ENCODE measurements at regions not wholly inside any gene's neighbourhood (a gene's known extent, or its start where the extent isn't known, plus 50 kb on each side); places are given as distances from the start of the nearest gene placed in this dataset.
"Not testable (repeated sequence)": the region's sequence is repeated elsewhere in the genome, so short reads cannot be mapped to it uniquely, and the experiment has no call there.

DNA sequence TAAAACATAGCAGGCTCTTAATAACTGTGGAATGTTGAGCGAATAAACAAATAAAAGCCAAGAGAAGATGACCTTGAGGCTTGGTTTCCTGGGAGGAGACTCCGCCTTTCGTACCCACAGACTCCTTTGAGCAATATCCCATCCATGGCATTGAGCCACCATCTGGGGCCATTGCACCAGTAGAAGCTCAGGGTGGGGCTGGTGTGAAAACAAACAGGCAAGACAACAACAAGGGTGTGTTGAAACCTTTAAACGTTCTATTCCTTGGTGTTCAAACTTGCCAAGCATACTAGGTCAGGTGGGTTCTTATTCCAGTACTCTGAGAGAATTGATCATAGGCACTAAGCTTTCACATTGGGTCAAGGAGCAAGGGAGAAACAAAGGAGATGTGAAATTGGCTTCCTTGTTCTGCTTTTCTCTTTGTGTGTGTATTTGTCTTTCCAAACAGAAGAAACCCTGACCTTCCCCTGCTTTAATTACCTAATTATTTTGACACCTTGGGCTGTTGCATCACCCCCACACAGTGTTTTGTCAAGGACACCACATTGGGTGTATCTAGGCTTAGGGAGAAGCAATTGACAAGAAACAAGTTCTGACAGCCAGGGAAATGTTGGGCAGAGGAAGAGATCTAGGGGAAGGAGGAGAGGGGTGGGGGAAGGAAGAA lies 105.1 kb upstream of the BCL6 start:
- no peak for DNase-seq (ENCODE audit: low read depth)

GRCh38 chr3:187852842-187853730 lies 107.8 kb upstream of the BCL6 start:
- no peak for DNase-seq (ENCODE audit: low read depth)

- no peak for DNase-seq (ENCODE audit: low read depth)
Measured at GRCh38 chr3:187855131-187855530, 109.9 kb upstream of the BCL6 start.

GRCh38 chr3:187856555-187856954 lies 111.3 kb upstream of the BCL6 start:
- no peak for DNase-seq (ENCODE audit: low read depth)

- DNase-seq (ENCODE audit: low read depth): no peak
Measured at GRCh38 chr3:187858041-187858440, 112.8 kb upstream of the BCL6 start.

DNA sequence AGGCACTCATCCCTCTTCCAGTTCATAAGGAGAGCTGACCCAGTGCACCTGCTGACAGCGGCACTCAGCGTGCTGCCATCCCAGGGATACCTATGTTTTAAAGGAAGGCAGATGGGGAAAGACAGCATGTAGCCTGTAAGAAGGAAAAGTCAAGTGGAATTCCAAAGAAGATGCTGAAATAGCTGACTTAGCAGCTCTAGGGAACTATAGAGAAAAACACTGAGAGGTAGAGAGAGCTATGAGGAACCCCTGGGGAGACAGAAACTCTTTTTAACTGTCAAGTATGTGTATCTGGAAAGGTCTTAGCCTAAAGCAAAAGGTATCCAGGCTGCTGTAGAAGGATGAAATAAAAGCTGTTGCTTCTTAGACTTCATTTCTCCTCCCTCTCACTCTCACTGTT lies 113.4 kb upstream of the BCL6 start:
- DNase-seq (ENCODE audit: low read depth): no peak

- DNase-seq (ENCODE audit: low read depth): not testable (repeated sequence)
Measured at GRCh38 chr3:187862701-187863277, 117.5 kb upstream of the BCL6 start.

GRCh38 chr3:187870360-187871203 lies 125.3 kb upstream of the BCL6 start:
- no peak for DNase-seq (ENCODE audit: low read depth)

- no peak for DNase-seq (ENCODE audit: low read depth)
Measured at GRCh38 chr3:187871204-187871591, 125.9 kb upstream of the BCL6 start.

DNA sequence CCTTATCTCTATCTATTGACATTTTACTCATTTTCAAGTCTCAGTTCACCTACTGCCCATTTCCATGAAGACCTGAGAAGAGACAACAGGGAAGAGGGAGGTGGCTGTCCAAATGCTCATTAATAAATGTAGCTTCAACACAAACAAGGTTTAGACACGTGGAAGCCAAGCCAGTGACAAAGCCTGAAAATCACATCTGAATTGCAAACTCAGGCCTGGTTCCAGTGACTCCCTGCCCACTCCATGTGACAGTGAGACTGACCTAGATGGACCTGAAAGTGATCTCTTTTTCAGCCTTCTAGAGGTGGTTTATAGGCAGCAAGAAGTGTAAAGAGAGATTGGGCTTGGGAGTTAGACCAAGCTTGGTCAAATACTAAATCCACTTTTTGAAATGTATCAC lies 126.6 kb upstream of the BCL6 start:
- DNase-seq (ENCODE audit: low read depth): no peak

DNA sequence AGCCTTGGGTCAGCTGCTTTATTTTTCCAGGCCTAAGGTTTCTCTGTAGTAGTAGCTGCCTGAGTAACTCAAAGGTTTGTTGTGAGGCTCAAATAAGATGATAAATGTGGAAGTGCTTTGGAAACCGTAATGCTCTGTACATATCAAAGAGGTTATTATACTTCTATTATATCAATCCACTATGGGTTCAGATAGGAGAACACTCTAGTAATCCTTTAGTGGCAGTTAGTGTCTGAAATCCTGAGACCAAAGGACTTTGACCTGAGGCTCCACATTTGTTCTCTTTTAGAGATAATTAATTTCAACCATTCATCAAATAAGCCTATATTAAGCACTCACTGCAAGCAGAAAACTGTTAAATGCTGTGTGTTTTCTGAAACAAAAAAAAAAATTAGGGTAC lies 128.6 kb upstream of the BCL6 start:
- no peak for DNase-seq (ENCODE audit: low read depth)

DNA sequence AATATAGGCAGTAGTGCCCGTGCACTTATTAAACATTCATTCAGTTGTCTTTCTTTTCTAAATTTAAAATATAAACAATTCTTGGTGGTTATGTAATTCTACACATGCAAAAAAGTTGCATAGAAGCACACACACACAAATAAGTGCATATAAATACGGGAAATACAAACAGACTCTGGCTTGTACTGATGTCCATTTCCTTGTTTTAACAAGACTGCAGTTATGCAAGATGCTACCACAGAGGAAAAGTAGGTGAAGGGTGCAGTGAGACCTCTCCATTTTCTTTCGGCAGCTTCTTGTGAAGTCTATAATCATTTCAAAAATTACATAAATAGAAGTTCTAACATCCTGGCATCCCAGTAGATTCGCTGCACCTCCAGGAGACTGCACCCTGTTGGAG lies 130.6 kb upstream of the BCL6 start:
- DNase-seq (ENCODE audit: low read depth): no peak

DNA sequence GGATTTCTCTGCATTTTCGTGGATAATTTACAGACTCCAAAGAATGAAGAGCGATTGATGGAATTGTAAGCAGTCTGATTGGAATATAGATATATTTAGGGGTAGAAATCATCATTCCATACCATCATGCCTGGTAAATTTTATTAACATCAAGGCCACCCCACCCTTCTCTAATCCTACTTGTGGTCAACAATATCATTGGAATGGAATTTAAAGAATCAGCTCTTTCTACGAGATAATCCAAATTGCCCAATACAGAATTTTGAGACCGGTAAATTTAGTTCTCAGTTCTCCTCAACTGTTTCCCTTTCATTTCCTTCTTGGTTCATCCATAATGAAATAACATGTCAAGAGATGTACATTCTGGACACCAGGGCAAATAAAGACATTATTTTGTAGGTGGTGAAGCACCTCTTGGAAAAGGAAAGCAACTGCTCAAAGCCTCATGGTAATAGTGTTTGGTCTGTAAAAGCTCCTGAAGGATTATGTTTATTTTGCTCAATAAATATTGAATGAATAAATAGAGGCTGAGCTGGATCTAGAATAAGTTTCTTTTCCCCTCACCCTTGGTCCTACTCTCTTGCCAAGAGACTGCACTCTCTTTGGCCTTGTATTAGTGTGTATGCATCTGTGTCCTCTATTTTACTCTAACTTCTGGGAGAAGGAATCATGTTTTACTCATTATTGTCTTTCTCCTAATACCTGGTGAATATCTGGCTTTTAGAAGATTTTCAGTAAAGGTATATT lies 133.7 kb upstream of the BCL6 start:
- no peak for DNase-seq (ENCODE audit: low read depth)

DNA sequence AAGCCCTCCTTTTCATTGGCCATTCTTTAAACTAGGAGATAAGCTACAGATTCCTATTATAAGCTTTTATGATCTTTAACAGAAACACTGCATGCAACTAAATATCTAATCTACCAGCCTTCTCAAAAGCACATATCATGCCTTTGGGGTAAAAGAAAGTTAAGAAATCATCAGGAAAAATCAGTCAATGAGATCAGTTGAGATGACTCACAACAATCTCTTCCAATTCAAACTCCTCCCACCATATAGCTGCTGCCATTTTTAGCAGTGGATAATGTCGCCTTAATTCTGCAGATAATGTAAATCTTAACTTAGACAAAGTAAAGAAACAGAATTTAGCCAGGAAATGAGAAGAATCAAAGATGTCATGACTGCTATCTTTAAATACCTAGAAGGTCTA lies 135.2 kb upstream of the BCL6 start:
- no peak for DNase-seq (ENCODE audit: low read depth)

DNA sequence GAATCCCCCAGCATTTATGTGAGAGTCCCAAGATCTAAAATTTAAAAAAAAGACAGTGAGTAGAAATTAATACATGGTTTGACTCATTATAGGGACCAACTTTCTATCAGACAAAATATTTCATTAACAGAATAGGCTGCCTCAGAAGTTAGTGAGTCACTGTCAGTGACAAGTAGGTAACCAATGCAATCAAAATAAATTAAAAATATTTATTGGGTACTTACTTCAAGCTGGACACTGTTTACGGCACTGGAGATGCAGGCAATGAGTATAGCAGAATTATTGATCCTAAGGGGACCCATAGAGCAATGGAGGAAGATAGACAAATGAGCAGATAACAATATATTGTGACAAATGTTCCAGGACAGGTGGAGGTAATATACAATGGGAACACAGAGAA lies 135.6 kb upstream of the BCL6 start:
- DNase-seq (ENCODE audit: low read depth): no peak

DNA sequence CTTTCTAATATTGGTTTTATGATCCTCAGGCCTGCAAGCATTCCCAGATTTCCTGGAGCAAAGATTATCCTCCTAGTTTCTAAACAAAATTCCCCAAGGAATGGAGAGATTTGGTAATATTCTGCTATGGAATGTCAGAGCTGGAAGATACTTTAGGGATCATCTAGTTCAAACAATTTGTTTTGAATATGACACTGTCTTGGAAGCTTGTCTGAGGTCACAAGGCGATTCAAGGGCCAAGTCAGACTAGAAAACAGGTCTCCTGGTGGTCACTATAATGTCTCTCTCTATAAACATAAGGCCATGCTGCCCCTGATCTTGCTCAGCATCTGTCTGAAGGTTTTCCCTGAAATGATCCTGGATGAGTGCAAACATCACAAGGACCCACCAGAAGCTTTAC lies 143.4 kb upstream of the BCL6 start:
- DNase-seq (ENCODE audit: low read depth): no peak

GRCh38 chr3:187889106-187889505 lies 143.8 kb upstream of the BCL6 start:
- no peak for DNase-seq (ENCODE audit: low read depth)

DNA sequence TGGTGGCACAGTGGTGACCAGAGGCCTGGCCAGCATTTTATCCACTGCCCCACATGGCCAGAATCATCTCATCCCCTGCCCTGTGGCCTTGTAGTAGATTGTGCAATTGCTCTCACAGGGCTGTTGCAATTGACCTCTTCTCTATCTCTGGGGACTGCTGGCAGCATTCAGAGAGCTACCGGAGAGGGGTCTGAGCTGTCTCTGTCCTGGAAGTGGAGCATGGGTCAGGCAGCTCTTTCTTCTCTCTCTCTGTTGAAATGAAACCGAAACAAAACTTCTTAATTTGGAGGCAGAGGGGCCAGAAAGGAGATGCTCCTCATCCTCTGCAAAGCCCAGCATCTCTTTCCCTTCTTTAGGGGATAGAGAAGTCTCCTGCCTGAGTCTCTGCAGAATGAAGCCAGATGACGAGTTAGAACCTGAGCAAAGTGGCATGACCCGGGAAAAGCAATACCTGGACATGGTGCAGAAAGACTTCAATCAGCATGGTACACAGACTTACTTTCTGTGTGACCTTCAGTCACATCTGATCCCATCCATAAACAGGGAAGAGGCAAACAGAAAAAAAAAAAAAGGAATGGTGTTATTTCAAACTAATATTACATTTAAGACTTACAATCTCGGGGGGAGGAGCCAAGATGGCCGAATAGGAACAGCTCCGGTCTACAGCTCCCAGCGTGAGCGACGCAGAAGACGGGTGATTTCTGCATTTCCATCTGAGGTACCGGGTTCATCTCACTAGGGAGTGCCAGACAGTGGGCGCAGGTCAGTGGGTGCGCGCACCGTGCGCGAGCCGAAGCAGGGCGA lies 144.5 kb upstream of the BCL6 start:
- no peak for DNase-seq (ENCODE audit: low read depth)

DNA sequence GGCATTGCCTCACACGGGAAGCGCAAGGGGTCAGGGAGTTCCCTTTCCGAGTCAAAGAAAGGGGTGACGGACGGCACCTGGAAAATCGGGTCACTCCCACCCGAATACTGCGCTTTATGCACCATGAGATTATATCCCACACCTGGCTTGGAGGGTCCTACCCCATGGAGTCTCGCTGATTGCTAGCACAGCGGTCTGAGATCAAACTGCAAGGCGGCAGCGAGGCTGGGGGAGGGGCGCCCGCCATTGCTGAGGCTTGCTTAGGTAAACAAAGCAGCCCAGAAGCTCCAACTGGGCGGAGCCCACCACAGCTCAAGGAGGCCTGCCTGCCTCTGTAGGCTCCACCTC lies 145.1 kb upstream of the BCL6 start:
- not testable (repeated sequence) for DNase-seq (ENCODE audit: low read depth)

DNA sequence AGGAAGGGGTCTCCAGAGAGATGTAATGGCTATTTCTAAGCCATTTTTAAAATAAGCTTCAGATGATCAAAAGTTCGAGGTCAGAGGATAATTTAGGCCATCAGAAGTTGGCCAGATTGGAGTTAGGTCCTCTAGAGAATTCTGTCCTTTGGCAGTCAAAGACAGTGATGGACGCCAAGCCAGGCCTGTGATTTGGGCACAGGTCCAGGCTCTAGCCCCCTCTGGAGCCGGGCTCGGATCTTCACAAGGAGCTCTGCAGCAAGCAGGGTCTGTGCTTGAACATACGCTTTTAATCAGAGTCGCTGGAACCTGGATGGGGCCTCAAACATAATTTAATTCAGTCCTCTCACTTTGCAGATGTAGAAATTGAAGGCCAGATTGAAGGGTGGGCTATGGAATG lies 151.4 kb upstream of the BCL6 start:
- no peak for DNase-seq (ENCODE audit: low read depth)
